AG08396 (cell line): ENCODE measurements at regions not wholly inside any gene's neighbourhood (a gene's known extent, or its start where the extent isn't known, plus 50 kb on each side); places are given as distances from the start of the nearest gene placed in this dataset.

Experiments
- DNase-seq: peaks from one replicate; pipeline ENCODE4 v3.0.0; 2012; ENCODE audit warnings: low spot score, mixed read lengths

DNA sequence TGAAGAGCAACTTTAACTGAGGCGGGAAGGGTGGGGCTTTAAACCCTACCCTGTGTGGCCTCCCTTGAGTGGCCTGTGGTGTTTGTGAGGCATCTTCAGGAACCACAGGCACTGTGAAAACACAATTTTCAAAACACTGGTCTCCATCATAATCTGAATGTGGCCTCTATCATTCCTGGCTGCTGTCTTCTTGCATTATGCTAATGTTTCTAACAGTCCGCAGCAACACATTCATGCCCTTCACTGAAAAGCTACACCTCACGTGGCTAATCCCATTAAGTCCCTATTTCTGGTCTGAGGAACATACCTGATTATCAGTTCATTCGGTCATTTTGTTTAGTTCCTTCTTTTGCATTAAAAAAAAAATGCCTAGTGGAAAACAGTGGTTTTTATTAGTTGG is 94.6 kb downstream of the F11 start:
- DNase-seq: no peak

DNA sequence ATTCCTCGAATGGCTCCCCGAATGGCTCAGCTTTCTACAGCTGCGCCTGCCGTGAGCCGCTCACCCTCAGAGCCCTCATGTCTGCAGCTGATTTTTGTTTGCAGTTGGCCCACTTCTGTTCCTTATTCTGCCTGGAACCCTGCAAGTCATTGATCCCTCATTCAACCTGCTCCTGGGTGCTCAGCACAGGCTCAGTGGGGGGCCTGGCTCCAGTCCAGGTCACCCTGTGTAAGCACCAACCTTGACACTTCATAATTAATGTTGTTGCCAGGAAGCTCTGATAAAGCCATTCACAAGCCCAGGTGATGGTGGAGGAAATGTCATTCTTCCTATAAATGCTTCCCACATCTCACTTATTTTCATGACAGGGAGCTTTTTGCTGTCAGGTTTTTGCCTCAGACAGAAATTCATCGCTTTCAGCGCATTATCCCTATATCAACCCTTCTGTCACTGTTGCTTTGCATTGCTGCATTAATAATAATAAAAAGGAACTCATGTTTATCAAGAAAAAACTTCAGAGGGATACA is 85.7 kb downstream of the F11 start:
- DNase-seq: no peak

DNA sequence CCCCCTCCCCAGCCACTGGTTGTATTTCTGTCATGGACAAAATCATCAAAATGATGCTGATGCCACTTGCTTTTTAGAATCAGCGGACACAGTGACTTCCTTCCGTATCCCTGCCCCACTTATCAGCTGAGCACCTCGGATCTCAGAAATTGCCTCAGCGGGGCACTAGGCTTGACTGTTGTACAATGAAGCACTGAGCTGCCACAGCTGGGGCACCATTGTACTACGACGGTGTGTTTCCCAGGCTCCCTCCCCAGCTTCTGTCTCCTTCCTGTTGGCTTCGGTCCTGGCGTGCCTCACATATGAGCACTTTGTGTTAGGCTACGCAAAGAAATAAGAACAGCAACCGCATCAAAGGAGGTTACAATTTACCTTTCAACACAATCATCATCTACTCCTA is 82.4 kb downstream of the F11 start:
- DNase-seq: no peak

DNA sequence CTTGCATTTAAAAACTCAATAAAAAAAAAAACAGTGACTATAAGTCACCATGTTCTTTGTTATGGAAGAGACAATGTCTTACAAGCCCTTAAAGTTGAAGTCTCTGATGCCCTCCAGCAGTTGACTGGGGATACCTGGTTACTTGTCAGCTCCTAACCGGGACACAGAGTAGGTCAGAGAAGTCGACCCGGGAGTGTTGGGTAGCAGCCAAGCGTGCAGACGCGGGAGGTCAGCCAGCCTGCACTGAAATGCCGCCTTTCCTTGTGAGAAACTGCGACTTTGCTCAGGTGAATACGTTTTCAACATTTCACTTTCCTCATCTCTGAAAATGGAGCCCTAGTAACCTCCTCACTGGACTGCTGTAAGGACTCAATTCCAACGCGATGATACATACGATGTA is 81.8 kb downstream of the F11 start:
- DNase-seq: no peak

DNA sequence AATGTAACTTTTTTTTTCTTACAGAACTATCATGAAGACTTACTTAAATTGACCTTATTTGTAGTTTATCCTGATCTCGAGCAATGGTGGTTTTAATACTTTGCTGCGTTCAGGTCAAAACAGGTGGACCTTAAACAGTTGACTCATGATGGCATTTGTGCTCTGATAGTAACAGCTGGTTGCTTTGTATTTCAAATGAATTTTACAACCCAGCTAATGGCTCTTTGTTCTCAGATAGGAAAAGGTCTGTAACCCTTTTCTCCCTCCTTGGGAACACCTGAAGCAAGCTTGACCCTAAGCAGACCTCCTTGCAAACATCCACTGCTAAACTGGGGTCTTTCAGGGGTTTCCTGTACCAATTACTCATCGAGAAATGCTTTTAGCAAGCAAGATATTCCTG is 79.2 kb downstream of the F11 start:
- no peak for DNase-seq

DNA sequence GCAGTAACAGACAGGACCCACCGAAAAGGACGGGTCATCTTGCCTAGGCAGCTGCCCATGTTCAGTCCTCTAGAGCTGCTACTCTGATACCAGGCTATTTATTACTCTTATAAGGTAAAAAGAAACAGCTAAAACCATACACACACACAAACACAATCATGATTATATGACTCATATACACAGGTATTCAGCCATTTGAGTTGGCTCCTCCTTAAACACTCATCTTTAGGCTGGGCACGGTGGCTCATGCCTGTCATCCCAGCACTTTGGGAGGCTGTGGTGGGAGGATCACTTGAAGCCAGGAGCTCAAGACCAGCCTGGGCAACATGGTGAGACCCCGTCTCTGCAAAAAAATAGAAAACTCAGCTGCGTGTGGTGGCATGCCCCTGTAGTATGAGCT is 76.6 kb downstream of the F11 start:
- DNase-seq: no peak

DNA sequence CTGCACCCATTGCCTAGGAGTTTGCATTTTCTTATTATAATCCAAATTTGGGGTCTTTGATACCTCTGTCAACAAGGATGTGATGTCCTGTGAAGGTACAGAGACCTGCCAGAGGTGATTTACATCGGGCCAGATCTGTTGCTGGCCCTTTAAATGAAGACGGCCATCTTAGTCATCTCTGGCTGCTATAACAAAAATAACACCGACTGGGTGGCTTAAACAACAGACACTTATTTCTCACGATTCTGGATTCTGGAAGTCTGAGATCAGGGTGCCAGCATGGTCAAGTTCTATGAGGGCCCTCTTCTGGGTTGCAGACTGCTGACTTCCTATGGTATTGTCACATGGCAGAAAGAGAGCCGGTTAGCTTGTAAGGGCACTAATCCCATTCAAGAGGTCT is 75.7 kb downstream of the F11 start:
- DNase-seq: no peak
